Dendritic cell treated with granulocyte-macrophage colony-stimulating factor and Interleukin-4, amounts not matched to agents 40 ng/mL and 50 ng/mL, for 4 days (primary cell): ENCODE measurements at regions not wholly inside any gene's neighbourhood (a gene's known extent, or its start where the extent isn't known, plus 50 kb on each side); places are given as distances from the start of the nearest gene placed in this dataset.
"Not testable (repeated sequence)": the region's sequence is repeated elsewhere in the genome, so short reads cannot be mapped to it uniquely, and the experiment has no call there.

ENCODE experiments used
- H3K27ac Mint-ChIP-seq: one replicate; pipeline ENCODE4 v1.8.0; 2022; ENCODE audit warnings: mild to moderate bottlenecking, mixed read lengths
- H3K27me3 Mint-ChIP-seq: one replicate; pipeline ENCODE4 v1.8.0; 2022; ENCODE audit warnings: mild to moderate bottlenecking, mixed read lengths
- H3K36me3 Mint-ChIP-seq: one replicate; pipeline ENCODE4 v1.8.0; 2022; ENCODE audit warnings: low read depth, mixed read lengths
- H3K4me1 Mint-ChIP-seq: one replicate; pipeline ENCODE4 v1.8.0; 2022; ENCODE audit warnings: low read depth, mixed read lengths
- H3K4me3 Mint-ChIP-seq: one replicate; pipeline ENCODE4 v1.8.0; 2022; ENCODE audit warnings: mild to moderate bottlenecking, moderate library complexity, mixed read lengths
- H3K9me3 Mint-ChIP-seq: one replicate; pipeline ENCODE4 v1.8.0; 2022; ENCODE audit warnings: mixed read lengths
- intact Hi-C: fragments of 100-400 bp; cut with micrococcal nuclease; formaldehyde crosslinking; loops from one replicate; pipeline ENCODE4 v1.15.0; 2022

GRCh38 chr1:186775881-186776560 lies 52.7 kb upstream of the PLA2G4A start:
- no peaks in the 10 kb centered on the region for H3K27me3 Mint-ChIP-seq
- intact Hi-C loops, result no loop called here
- H3K27ac Mint-ChIP-seq, result no peak overlapping the region
- H3K36me3 Mint-ChIP-seq, result no peaks in the 10 kb centered on the region
- no peaks in the 10 kb centered on the region for H3K9me3 Mint-ChIP-seq
- no peak overlapping the region for H3K4me3 Mint-ChIP-seq
- H3K4me1 Mint-ChIP-seq, result peaks cover 10% of the 10 kb centered on the region

- Mint-ChIP-seq H3K27ac (no peak overlapping the region), H3K27me3 (no peaks in the 10 kb centered on the region), H3K4me3 (no peak overlapping the region), H3K9me3 (no peaks in the 10 kb centered on the region), H3K4me1 (peaks cover 10% of the 10 kb centered on the region), H3K36me3 (no peaks in the 10 kb centered on the region)
- intact Hi-C loops, result no loop called here
Observed at GRCh38 chr1:186775036-186775435, 53.7 kb upstream of the PLA2G4A start.

GRCh38 chr1:186772228-186772627 lies 56.5 kb upstream of the PLA2G4A start:
- intact Hi-C loops, result no loop called here
- Mint-ChIP-seq H3K27ac (no peak overlapping the region), H3K27me3 (no peaks in the 10 kb centered on the region), H3K4me3 (no peak overlapping the region), H3K36me3 (no peaks in the 10 kb centered on the region), H3K9me3 (no peaks in the 10 kb centered on the region), H3K4me1 (peaks cover 5% of the 10 kb centered on the region)

- intact Hi-C loops, result no loop called here
- no peak overlapping the region for H3K4me3 Mint-ChIP-seq
- no peaks in the 10 kb centered on the region for H3K9me3 Mint-ChIP-seq
- no peaks in the 10 kb centered on the region for H3K4me1 Mint-ChIP-seq
- no peaks in the 10 kb centered on the region for H3K36me3 Mint-ChIP-seq
- H3K27ac Mint-ChIP-seq, result no peak overlapping the region
- no peaks in the 10 kb centered on the region for H3K27me3 Mint-ChIP-seq
Observed at GRCh38 chr1:186770421-186770820, 58.3 kb upstream of the PLA2G4A start.

- Mint-ChIP-seq H3K4me1 (no peaks in the 10 kb centered on the region), H3K27me3 (no peaks in the 10 kb centered on the region), H3K27ac (no peak overlapping the region), H3K9me3 (no peaks in the 10 kb centered on the region), H3K36me3 (no peaks in the 10 kb centered on the region), H3K4me3 (no peak overlapping the region)
- intact Hi-C loops, result no loop called here
Observed at GRCh38 chr1:186768906-186769305, 59.8 kb upstream of the PLA2G4A start.

GRCh38 chr1:186765446-186765845 lies 63.3 kb upstream of the PLA2G4A start:
- H3K36me3 Mint-ChIP-seq, result no peaks in the 10 kb centered on the region
- no peak overlapping the region for H3K27ac Mint-ChIP-seq
- intact Hi-C loops, result no loop called here
- H3K27me3 Mint-ChIP-seq, result no peaks in the 10 kb centered on the region
- no peaks in the 10 kb centered on the region for H3K4me1 Mint-ChIP-seq
- H3K9me3 Mint-ChIP-seq, result no peaks in the 10 kb centered on the region
- no peak overlapping the region for H3K4me3 Mint-ChIP-seq

- Mint-ChIP-seq H3K4me3 (no peak overlapping the region), H3K4me1 (no peaks in the 10 kb centered on the region), H3K9me3 (no peaks in the 10 kb centered on the region), H3K36me3 (no peaks in the 10 kb centered on the region), H3K27ac (no peak overlapping the region), H3K27me3 (no peaks in the 10 kb centered on the region)
- intact Hi-C loops, result no loop called here
Observed at GRCh38 chr1:186763107-186763506, 65.6 kb upstream of the PLA2G4A start.

- H3K4me1 Mint-ChIP-seq, result no peaks in the 10 kb centered on the region
- H3K9me3 Mint-ChIP-seq, result no peaks in the 10 kb centered on the region
- H3K4me3 Mint-ChIP-seq, result no peak overlapping the region
- H3K27me3 Mint-ChIP-seq, result no peaks in the 10 kb centered on the region
- H3K27ac Mint-ChIP-seq, result no peak overlapping the region
- intact Hi-C loops, result no loop called here
- H3K36me3 Mint-ChIP-seq, result no peaks in the 10 kb centered on the region
Observed at GRCh38 chr1:186762653-186763052, 66.1 kb upstream of the PLA2G4A start.

GRCh38 chr1:186761358-186761757 lies 67.4 kb upstream of the PLA2G4A start:
- intact Hi-C loops, result no loop called here
- H3K27ac Mint-ChIP-seq, result no peak overlapping the region
- H3K36me3 Mint-ChIP-seq, result no peaks in the 10 kb centered on the region
- no peaks in the 10 kb centered on the region for H3K4me1 Mint-ChIP-seq
- H3K27me3 Mint-ChIP-seq, result no peaks in the 10 kb centered on the region
- no peak overlapping the region for H3K4me3 Mint-ChIP-seq
- H3K9me3 Mint-ChIP-seq, result no peaks in the 10 kb centered on the region

DNA sequence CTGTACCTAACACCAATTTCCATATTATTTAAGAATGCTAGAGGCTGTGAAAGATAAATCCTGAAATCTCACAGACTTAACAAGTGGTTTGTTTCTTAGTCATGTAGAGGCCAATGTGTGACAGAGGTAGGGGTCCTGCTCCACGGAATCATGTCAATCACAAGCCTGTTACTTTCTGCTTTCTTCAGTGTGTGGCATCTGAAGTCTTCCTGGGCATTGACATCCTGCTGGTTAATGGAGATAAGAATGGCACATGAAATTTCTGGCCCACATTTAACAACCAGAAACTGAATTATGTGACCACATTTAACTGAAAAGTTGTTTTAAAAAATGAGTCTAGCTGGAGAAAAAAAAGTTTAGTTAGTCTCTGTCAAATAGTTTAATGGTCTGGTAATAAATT lies 68.3 kb upstream of the PLA2G4A start:
- Mint-ChIP-seq H3K36me3 (no peaks in the 10 kb centered on the region), H3K27me3 (no peaks in the 10 kb centered on the region), H3K9me3 (no peaks in the 10 kb centered on the region), H3K27ac (no peak overlapping the region), H3K4me3 (no peak overlapping the region), H3K4me1 (no peaks in the 10 kb centered on the region)
- intact Hi-C loops, result no loop called here

DNA sequence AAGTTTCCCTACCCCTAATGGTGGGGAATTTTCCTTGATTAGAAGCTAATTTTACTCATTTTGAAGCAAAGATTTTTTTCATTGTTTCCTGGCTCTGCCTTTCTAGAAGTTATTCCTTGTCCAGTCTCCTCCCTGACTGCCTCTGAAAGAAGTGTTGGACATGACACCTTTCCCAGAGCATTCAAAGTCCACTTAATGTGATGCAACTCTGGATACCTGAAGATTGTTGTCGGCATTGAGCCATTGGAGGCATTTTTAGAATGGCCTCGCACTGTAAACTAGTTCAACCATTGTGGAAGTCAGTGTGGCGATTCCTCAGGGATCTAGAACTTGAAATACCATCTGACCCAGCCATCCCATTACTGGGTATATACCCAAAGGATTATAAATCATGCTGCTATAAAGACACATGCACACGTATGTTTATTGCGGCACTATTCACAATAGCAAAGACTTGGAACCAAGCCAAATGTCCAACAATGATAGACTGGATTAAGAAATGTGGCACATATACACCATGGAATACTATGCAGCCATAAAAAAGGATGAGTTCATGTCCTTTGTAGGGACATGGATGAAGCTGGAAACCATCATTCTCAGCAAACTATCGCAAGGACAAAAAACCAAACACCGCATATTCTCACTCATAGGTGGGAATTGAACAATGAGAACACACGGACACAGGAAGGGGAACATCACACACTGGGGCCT lies 69.7 kb upstream of the PLA2G4A start:
- H3K9me3 Mint-ChIP-seq, H3K27me3 Mint-ChIP-seq, H3K4me3 Mint-ChIP-seq, intact Hi-C loops, H3K4me1 Mint-ChIP-seq, H3K27ac Mint-ChIP-seq, H3K36me3 Mint-ChIP-seq: not testable (repeated sequence)

GRCh38 chr1:186757851-186758250 lies 70.9 kb upstream of the PLA2G4A start:
- H3K27ac Mint-ChIP-seq, result no peak overlapping the region
- H3K27me3 Mint-ChIP-seq, result no peaks in the 10 kb centered on the region
- H3K4me3 Mint-ChIP-seq, result no peak overlapping the region
- H3K4me1 Mint-ChIP-seq, result no peaks in the 10 kb centered on the region
- H3K36me3 Mint-ChIP-seq, result no peaks in the 10 kb centered on the region
- H3K9me3 Mint-ChIP-seq, result no peaks in the 10 kb centered on the region
- intact Hi-C loops, result no loop called here

GRCh38 chr1:186754542-186755145 lies 74.1 kb upstream of the PLA2G4A start:
- Mint-ChIP-seq H3K27me3 (no peaks in the 10 kb centered on the region), H3K9me3 (no peaks in the 10 kb centered on the region), H3K27ac (no peak overlapping the region), H3K4me3 (no peak overlapping the region), H3K36me3 (no peaks in the 10 kb centered on the region), H3K4me1 (no peaks in the 10 kb centered on the region)
- intact Hi-C loops, result no loop called here

GRCh38 chr1:186753241-186753640 lies 73.0 kb upstream of the PTGS2 start:
- Mint-ChIP-seq H3K27ac (no peak overlapping the region), H3K4me1 (no peaks in the 10 kb centered on the region), H3K9me3 (peaks cover 4% of the 10 kb centered on the region), H3K27me3 (no peaks in the 10 kb centered on the region), H3K36me3 (no peaks in the 10 kb centered on the region), H3K4me3 (no peak overlapping the region)
- intact Hi-C loops, result no loop called here
